ENCODE measurements at regions not wholly inside any gene's neighbourhood (a gene's known extent, or its start where the extent isn't known, plus 50 kb on each side); places are given as distances from the start of the nearest gene placed in this dataset.

- Histone ChIP-seq H3K4me1 (no peaks in the 10 kb centered on the region), H3K36me3 (no peaks in the 10 kb centered on the region), H3K9me3 (no peaks in the 10 kb centered on the region), H3K27ac (no peak overlapping the region), H3K27me3 (no peaks in the 10 kb centered on the region), H3K4me3 (no peak overlapping the region)
- intact Hi-C loops (cut with DNase I; ENCODE audit: low total_unique reads) = loop anchor here (1.0 kb wide), 1 partner anchor 31 kb away; no protein-coding TSS in a partner anchor
- DNase-seq = no peak
- WGBS, 2 donors (ENCODE audit: low coverage in 1 of 2) = 58 to 61% methylated on average over 4 of the region's 4 CpGs
- no peak for TF ChIP-seq POLR2AphosphoS5 (IDR thresholded peaks at IDR 0.05)
- in situ Hi-C loops (cut with MboI; ENCODE audit: low pct_ligation_motif_present in 1 of 4, low pct_unique_long_range_greater_than_20kb in 1 of 4, low sequenced_read_pairs in 3 of 4) = no loop called here
Measured at GRCh38 chr16:51025588-51026290, 125.3 kb downstream of the SALL1 start.

DNA sequence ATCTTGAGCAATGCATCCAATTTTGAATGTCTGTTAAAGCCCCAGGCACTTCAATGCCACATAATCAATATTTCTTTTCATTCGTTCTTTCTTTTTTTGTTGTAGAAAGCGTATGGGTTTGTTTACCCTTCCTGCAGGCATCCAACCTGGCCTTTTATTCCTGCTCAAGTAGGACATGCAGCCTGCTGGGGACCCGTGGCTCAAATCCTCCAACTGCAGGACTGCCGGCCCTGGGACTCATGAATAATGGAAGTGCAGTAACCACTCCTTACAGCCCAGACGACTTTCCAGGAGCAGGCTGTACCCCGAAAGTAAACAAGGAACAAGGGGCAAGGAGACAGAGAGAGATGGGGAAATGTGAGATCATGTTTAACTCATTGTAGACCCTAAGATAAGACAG is 126.4 kb downstream of the SALL1 start:
- in situ Hi-C loops (cut with MboI; ENCODE audit: low pct_ligation_motif_present in 1 of 4, low pct_unique_long_range_greater_than_20kb in 1 of 4, low sequenced_read_pairs in 3 of 4) (no loop called here), intact Hi-C loops (cut with DNase I; ENCODE audit: low total_unique reads) (loop anchor here (1.0 kb wide), 1 partner anchor 30 kb away; no protein-coding TSS in a partner anchor)
- H3K27ac ChIP-seq = no peak overlapping the region
- WGBS, 2 donors (ENCODE audit: low coverage in 1 of 2) = 38 to 47% methylated on average over 4 to 6 of the region's 6 CpGs
- H3K36me3 ChIP-seq = no peaks in the 10 kb centered on the region
- no peak for DNase-seq
- H3K27me3 ChIP-seq = no peaks in the 10 kb centered on the region
- no peaks in the 10 kb centered on the region for H3K4me1 ChIP-seq
- H3K4me3 ChIP-seq = no peak overlapping the region
- TF ChIP-seq CTCF (IDR thresholded peaks at IDR 0.05) = no peak
- no peak for TF ChIP-seq EP300 (IDR thresholded peaks at IDR 0.05; ENCODE audit: low read depth)
- TF ChIP-seq POLR2A (IDR thresholded peaks at IDR 0.05) = no peak
- TF ChIP-seq POLR2AphosphoS5 (IDR thresholded peaks at IDR 0.05) = no peak
- H3K9me3 ChIP-seq = no peaks in the 10 kb centered on the region

GRCh38 chr16:51022955-51023354 is 128.1 kb downstream of the SALL1 start:
- H3K27me3 ChIP-seq = no peaks in the 10 kb centered on the region
- no peaks in the 10 kb centered on the region for H3K9me3 ChIP-seq
- no peaks in the 10 kb centered on the region for H3K36me3 ChIP-seq
- no peak for DNase-seq
- TF ChIP-seq CTCF (IDR thresholded peaks at IDR 0.05) = no peak
- no peak for TF ChIP-seq POLR2AphosphoS5 (IDR thresholded peaks at IDR 0.05)
- TF ChIP-seq EP300 (IDR thresholded peaks at IDR 0.05; ENCODE audit: low read depth) = no peak
- TF ChIP-seq POLR2A (IDR thresholded peaks at IDR 0.05) = no peak
- intact Hi-C loops (cut with DNase I; ENCODE audit: low total_unique reads) = no loop called here
- no peak overlapping the region for H3K4me3 ChIP-seq
- in situ Hi-C loops (cut with MboI; ENCODE audit: low pct_ligation_motif_present in 1 of 4, low pct_unique_long_range_greater_than_20kb in 1 of 4, low sequenced_read_pairs in 3 of 4) = no loop called here
- no peaks in the 10 kb centered on the region for H3K4me1 ChIP-seq
- no peak overlapping the region for H3K27ac ChIP-seq
- 69 to 82% methylated on average over 5 of the region's 5 CpGs for WGBS, 2 donors (ENCODE audit: low coverage in 1 of 2)

GRCh38 chr16:51019617-51020016 is 131.5 kb downstream of the SALL1 start:
- intact Hi-C loops (cut with DNase I; ENCODE audit: low total_unique reads) (no loop called here), in situ Hi-C loops (cut with MboI; ENCODE audit: low pct_ligation_motif_present in 1 of 4, low pct_unique_long_range_greater_than_20kb in 1 of 4, low sequenced_read_pairs in 3 of 4) (no loop called here)
- Histone ChIP-seq H3K4me1 (no peaks in the 10 kb centered on the region), H3K9me3 (no peaks in the 10 kb centered on the region), H3K36me3 (no peaks in the 10 kb centered on the region), H3K27ac (no peak overlapping the region), H3K27me3 (no peaks in the 10 kb centered on the region), H3K4me3 (no peak overlapping the region)
- no peak for TF ChIP-seq EP300 (IDR thresholded peaks at IDR 0.05; ENCODE audit: low read depth)
- TF ChIP-seq POLR2AphosphoS5 (IDR thresholded peaks at IDR 0.05) = no peak
- TF ChIP-seq CTCF (IDR thresholded peaks at IDR 0.05) = no peak
- 77 to 94% methylated on average over 3 to 4 of the region's 4 CpGs for WGBS, 2 donors (ENCODE audit: low coverage in 1 of 2)
- DNase-seq = no peak

- in situ Hi-C loops (cut with MboI; ENCODE audit: low pct_ligation_motif_present in 1 of 4, low pct_unique_long_range_greater_than_20kb in 1 of 4, low sequenced_read_pairs in 3 of 4) (no loop called here), intact Hi-C loops (cut with DNase I; ENCODE audit: low total_unique reads) (no loop called here)
- WGBS, 2 donors (ENCODE audit: low coverage in 1 of 2) = 60 to 85% methylated on average over 1 of the region's 1 CpG
Measured at GRCh38 chr16:51017969-51018368, 133.1 kb downstream of the SALL1 start.

More at GRCh38 chr16:51017969-51018368, 133.1 kb downstream of the SALL1 start:
- TF ChIP-seq CTCF (IDR thresholded peaks at IDR 0.05) (no peak), POLR2A (IDR thresholded peaks at IDR 0.05) (no peak), POLR2AphosphoS5 (IDR thresholded peaks at IDR 0.05) (no peak), EP300 (IDR thresholded peaks at IDR 0.05; ENCODE audit: low read depth) (no peak)
- no peak overlapping the region for H3K27ac ChIP-seq
- H3K4me1 ChIP-seq = no peaks in the 10 kb centered on the region
- H3K4me3 ChIP-seq = no peak overlapping the region
- DNase-seq = no peak
- H3K36me3 ChIP-seq = no peaks in the 10 kb centered on the region
- H3K27me3 ChIP-seq = no peaks in the 10 kb centered on the region
- no peaks in the 10 kb centered on the region for H3K9me3 ChIP-seq
